ENCODE measurements at regions not wholly inside any gene's neighbourhood (a gene's known extent, or its start where the extent isn't known, plus 50 kb on each side); places are given as distances from the start of the nearest gene placed in this dataset.

GRCh38 chr6:91088976-91089375 is 502.1 kb upstream of the MAP3K7 start:
- H3K4me3 ChIP-seq: no peak overlapping the region
- H3K27ac ChIP-seq: no peak overlapping the region
- 49% methylated on average over 2 of the region's 2 CpGs for WGBS (ENCODE audit: insufficient coverage, low coverage, low lambda C conversion rate, missing lambda C conversion rate)
- TF ChIP-seq CTCF (IDR thresholded peaks at IDR 0.05) (no peak), POLR2A (IDR thresholded peaks at IDR 0.05) (no peak)
- ATAC-seq (no peak), DNase-seq (no peak)
- intact Hi-C loops (cut with DNase I): no loop called here
- H3K4me1 ChIP-seq: no peaks in the 10 kb centered on the region
- no peaks in the 10 kb centered on the region for H3K9me3 ChIP-seq
- no peaks in the 10 kb centered on the region for H3K36me3 ChIP-seq
- H3K27me3 ChIP-seq: no peaks in the 10 kb centered on the region

GRCh38 chr6:91088515-91088914 is 501.6 kb upstream of the MAP3K7 start:
- no peak for DNase-seq
- Histone ChIP-seq H3K4me1 (no peaks in the 10 kb centered on the region), H3K27me3 (no peaks in the 10 kb centered on the region), H3K27ac (no peak overlapping the region), H3K36me3 (no peaks in the 10 kb centered on the region), H3K9me3 (no peaks in the 10 kb centered on the region), H3K4me3 (no peak overlapping the region)
- TF ChIP-seq POLR2A (IDR thresholded peaks at IDR 0.05) (no peak), CTCF (IDR thresholded peaks at IDR 0.05) (no peak)
- intact Hi-C loops (cut with DNase I): no loop called here
- no peak for ATAC-seq
- WGBS (ENCODE audit: insufficient coverage, low coverage, low lambda C conversion rate, missing lambda C conversion rate): 35% methylated on average over 1 of the region's 1 CpG

GRCh38 chr6:91087908-91088307 is 501.0 kb upstream of the MAP3K7 start:
- Histone ChIP-seq H3K36me3 (no peaks in the 10 kb centered on the region), H3K27me3 (no peaks in the 10 kb centered on the region), H3K4me1 (no peaks in the 10 kb centered on the region), H3K27ac (no peak overlapping the region), H3K9me3 (no peaks in the 10 kb centered on the region), H3K4me3 (no peak overlapping the region)
- no peak for ATAC-seq
- intact Hi-C loops (cut with DNase I): no loop called here
- no peak for DNase-seq
- WGBS (ENCODE audit: insufficient coverage, low coverage, low lambda C conversion rate, missing lambda C conversion rate): 41% methylated on average over 4 of the region's 4 CpGs
- TF ChIP-seq POLR2A (IDR thresholded peaks at IDR 0.05) (no peak), CTCF (IDR thresholded peaks at IDR 0.05) (no peak)

GRCh38 chr6:91083211-91083610 is 496.3 kb upstream of the MAP3K7 start:
- ATAC-seq (no peak), DNase-seq (no peak)
- Histone ChIP-seq H3K9me3 (no peaks in the 10 kb centered on the region), H3K27ac (no peak overlapping the region), H3K27me3 (no peaks in the 10 kb centered on the region), H3K36me3 (no peaks in the 10 kb centered on the region), H3K4me3 (no peak overlapping the region), H3K4me1 (no peaks in the 10 kb centered on the region)
- WGBS (ENCODE audit: insufficient coverage, low coverage, low lambda C conversion rate, missing lambda C conversion rate): 51% methylated on average over 5 of the region's 5 CpGs
- intact Hi-C loops (cut with DNase I): no loop called here
- TF ChIP-seq CTCF (IDR thresholded peaks at IDR 0.05) (no peak), POLR2A (IDR thresholded peaks at IDR 0.05) (no peak)

- DNase-seq (no peak), ATAC-seq (no peak)
- 23% methylated on average over 2 of the region's 3 CpGs for WGBS (ENCODE audit: insufficient coverage, low coverage, low lambda C conversion rate, missing lambda C conversion rate)
- H3K27ac ChIP-seq: no peak overlapping the region
- no peak overlapping the region for H3K4me3 ChIP-seq
- no peaks in the 10 kb centered on the region for H3K4me1 ChIP-seq
- no peaks in the 10 kb centered on the region for H3K9me3 ChIP-seq
- no peaks in the 10 kb centered on the region for H3K36me3 ChIP-seq
- H3K27me3 ChIP-seq: no peaks in the 10 kb centered on the region
- intact Hi-C loops (cut with DNase I): no loop called here
- no peak for TF ChIP-seq CTCF (IDR thresholded peaks at IDR 0.05)
- no peak for TF ChIP-seq POLR2A (IDR thresholded peaks at IDR 0.05)
Observed at GRCh38 chr6:91082311-91082832, 495.5 kb upstream of the MAP3K7 start.
